ENCODE measurements at regions not wholly inside any gene's neighbourhood (a gene's known extent, or its start where the extent isn't known, plus 50 kb on each side); places are given as distances from the start of the nearest gene placed in this dataset.

DNA sequence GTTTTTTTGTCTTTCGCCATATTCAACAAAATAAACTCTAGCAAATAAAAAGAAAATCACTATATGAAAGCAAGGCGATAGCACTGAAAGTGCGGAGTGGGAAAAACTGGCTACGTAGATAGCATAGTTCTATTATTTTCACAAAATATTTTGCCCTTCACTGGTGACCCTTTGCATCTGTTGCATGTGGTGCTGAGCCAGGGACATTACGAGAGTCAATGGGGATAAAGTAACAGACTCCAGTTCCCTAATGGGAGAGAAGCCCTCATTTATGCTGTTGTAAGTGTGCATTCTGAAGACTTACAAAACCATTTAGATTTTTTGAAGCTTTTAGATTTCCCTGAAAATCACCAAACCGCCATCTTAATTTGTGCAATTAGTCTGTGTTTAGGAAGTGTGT is 501.6 kb downstream of the PPARGC1A start:
- H3K9ac ChIP-seq (ENCODE audit: insufficient read depth, low read length), result no peak overlapping the region
- no peak overlapping the region for H3K27ac ChIP-seq (ENCODE audit: insufficient read depth, low read length)
- no peaks in the 10 kb centered on the region for H3K79me2 ChIP-seq (ENCODE audit: control insufficient read depth, insufficient read depth, low read length)
- H3K4me3 ChIP-seq (replicated peaks in 1 of 4; ENCODE audit: control extremely low read depth in 1 of 4, insufficient read depth in 1 of 4, low read depth in 3 of 4, low read length in 4 of 4), result no peak overlapping the region
- H4K20me1 ChIP-seq (ENCODE audit: control insufficient read depth, extremely low read depth, insufficient read depth, low read length), result no peaks in the 10 kb centered on the region
- H3K9me3 ChIP-seq (ENCODE audit: control insufficient read depth, insufficient read depth, low read depth, low read length), result no peaks in the 10 kb centered on the region
- TF ChIP-seq, protein P1, sequence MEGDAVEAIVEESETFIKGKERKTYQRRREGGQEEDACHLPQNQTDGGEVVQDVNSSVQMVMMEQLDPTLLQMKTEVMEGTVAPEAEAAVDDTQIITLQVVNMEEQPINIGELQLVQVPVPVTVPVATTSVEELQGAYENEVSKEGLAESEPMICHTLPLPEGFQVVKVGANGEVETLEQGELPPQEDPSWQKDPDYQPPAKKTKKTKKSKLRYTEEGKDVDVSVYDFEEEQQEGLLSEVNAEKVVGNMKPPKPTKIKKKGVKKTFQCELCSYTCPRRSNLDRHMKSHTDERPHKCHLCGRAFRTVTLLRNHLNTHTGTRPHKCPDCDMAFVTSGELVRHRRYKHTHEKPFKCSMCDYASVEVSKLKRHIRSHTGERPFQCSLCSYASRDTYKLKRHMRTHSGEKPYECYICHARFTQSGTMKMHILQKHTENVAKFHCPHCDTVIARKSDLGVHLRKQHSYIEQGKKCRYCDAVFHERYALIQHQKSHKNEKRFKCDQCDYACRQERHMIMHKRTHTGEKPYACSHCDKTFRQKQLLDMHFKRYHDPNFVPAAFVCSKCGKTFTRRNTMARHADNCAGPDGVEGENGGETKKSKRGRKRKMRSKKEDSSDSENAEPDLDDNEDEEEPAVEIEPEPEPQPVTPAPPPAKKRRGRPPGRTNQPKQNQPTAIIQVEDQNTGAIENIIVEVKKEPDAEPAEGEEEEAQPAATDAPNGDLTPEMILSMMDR (conservative IDR thresholded peaks at IDR 0.05 in 1 of 2, IDR thresholded peaks at IDR 0.05 in 1 of 2; ENCODE audit: low read depth in 1 of 2, low read length in 2 of 2), result no peak
- no peak for TF ChIP-seq EZH2 (IDR thresholded peaks at IDR 0.05; ENCODE audit: low read length, missing control alignments)
- H3K4me1 ChIP-seq (ENCODE audit: control insufficient read depth, extremely low read depth, insufficient read depth, low read length), result no peaks in the 10 kb centered on the region
- H3K4me2 ChIP-seq (ENCODE audit: extremely low read depth, insufficient read depth, low read length), result no peak overlapping the region
- no peak for DNase-seq (ENCODE audit: low read depth in 2 of 2)
- no peaks in the 10 kb centered on the region for H3K27me3 ChIP-seq (ENCODE audit: control insufficient read depth, insufficient read depth, low read length)
- no peaks in the 10 kb centered on the region for H3K36me3 ChIP-seq (ENCODE audit: control insufficient read depth, insufficient read depth, low read length)
- H2AFZ ChIP-seq (ENCODE audit: low read length), result no peak overlapping the region

DNA sequence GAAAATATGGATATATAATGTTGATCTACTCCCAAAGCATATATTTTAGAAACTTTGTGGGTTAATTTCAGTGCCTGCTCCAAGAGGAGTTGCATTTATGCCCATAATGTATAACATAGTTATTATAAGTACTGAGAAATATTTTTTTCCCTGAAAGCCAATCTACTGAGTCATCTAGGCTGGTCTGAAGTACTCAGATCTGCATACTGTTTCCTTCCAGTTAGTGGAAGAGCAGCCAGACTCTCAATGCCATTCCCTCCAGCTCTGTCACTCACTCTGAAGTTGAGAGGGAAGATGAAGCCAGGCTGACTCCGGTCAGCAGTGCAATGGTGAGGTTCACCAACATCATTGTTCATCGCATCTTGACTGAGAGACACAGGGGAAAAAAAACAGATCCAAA is 505.1 kb downstream of the PPARGC1A start:
- no peak overlapping the region for H3K4me3 ChIP-seq (replicated peaks in 1 of 4; ENCODE audit: control extremely low read depth in 1 of 4, insufficient read depth in 1 of 4, low read depth in 3 of 4, low read length in 4 of 4)
- H3K4me2 ChIP-seq (ENCODE audit: extremely low read depth, insufficient read depth, low read length), result no peak overlapping the region
- no peaks in the 10 kb centered on the region for H3K9me3 ChIP-seq (ENCODE audit: control insufficient read depth, insufficient read depth, low read depth, low read length)
- H4K20me1 ChIP-seq (ENCODE audit: control insufficient read depth, extremely low read depth, insufficient read depth, low read length), result no peaks in the 10 kb centered on the region
- H3K9ac ChIP-seq (ENCODE audit: insufficient read depth, low read length), result no peak overlapping the region
- H3K27me3 ChIP-seq (ENCODE audit: control insufficient read depth, insufficient read depth, low read length), result no peaks in the 10 kb centered on the region
- H2AFZ ChIP-seq (ENCODE audit: low read length), result no peak overlapping the region
- H3K27ac ChIP-seq (ENCODE audit: insufficient read depth, low read length), result no peak overlapping the region
- no peaks in the 10 kb centered on the region for H3K79me2 ChIP-seq (ENCODE audit: control insufficient read depth, insufficient read depth, low read length)
- TF ChIP-seq, protein P1 (conservative IDR thresholded peaks at IDR 0.05 in 1 of 2, IDR thresholded peaks at IDR 0.05 in 1 of 2; ENCODE audit: low read depth in 1 of 2, low read length in 2 of 2), result no peak
- TF ChIP-seq EZH2 (IDR thresholded peaks at IDR 0.05; ENCODE audit: low read length, missing control alignments), result no peak
- peak; percentile 35 to 77 for DNase-seq (ENCODE audit: low read depth in 2 of 2)
- no peaks in the 10 kb centered on the region for H3K36me3 ChIP-seq (ENCODE audit: control insufficient read depth, insufficient read depth, low read length)
- no peaks in the 10 kb centered on the region for H3K4me1 ChIP-seq (ENCODE audit: control insufficient read depth, extremely low read depth, insufficient read depth, low read length)

DNA sequence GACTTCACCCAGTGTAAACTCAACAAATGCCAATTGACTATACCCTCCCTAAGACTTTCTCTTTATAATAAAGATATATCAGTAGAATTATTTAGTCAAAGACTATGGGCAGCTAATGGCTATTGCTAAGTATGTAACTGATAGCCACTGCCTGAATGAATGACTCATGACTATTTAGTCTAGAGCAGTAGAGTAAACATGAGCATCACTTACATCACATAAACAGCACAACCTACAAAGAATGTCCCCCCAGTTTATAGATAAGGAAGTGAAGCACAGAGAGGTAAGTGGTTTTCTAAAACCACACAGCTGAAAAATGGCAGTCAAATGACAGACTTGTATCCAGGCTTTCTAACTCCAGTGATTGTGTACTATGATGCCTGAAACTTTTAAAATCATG is 507.0 kb downstream of the PPARGC1A start:
- Histone ChIP-seq H3K4me2 (ENCODE audit: extremely low read depth, insufficient read depth, low read length) (no peak overlapping the region), H3K27me3 (ENCODE audit: control insufficient read depth, insufficient read depth, low read length) (no peaks in the 10 kb centered on the region), H3K4me3 (replicated peaks in 1 of 4; ENCODE audit: control extremely low read depth in 1 of 4, insufficient read depth in 1 of 4, low read depth in 3 of 4, low read length in 4 of 4) (no peak overlapping the region), H3K4me1 (ENCODE audit: control insufficient read depth, extremely low read depth, insufficient read depth, low read length) (no peaks in the 10 kb centered on the region), H2AFZ (ENCODE audit: low read length) (no peak overlapping the region), H3K79me2 (ENCODE audit: control insufficient read depth, insufficient read depth, low read length) (no peaks in the 10 kb centered on the region), H4K20me1 (ENCODE audit: control insufficient read depth, extremely low read depth, insufficient read depth, low read length) (no peaks in the 10 kb centered on the region), H3K9me3 (ENCODE audit: control insufficient read depth, insufficient read depth, low read depth, low read length) (no peaks in the 10 kb centered on the region), H3K9ac (ENCODE audit: insufficient read depth, low read length) (no peak overlapping the region), H3K27ac (ENCODE audit: insufficient read depth, low read length) (no peak overlapping the region), H3K36me3 (ENCODE audit: control insufficient read depth, insufficient read depth, low read length) (no peaks in the 10 kb centered on the region)
- TF ChIP-seq EZH2 (IDR thresholded peaks at IDR 0.05; ENCODE audit: low read length, missing control alignments), result no peak
- TF ChIP-seq, protein P1 (conservative IDR thresholded peaks at IDR 0.05 in 1 of 2, IDR thresholded peaks at IDR 0.05 in 1 of 2; ENCODE audit: low read depth in 1 of 2, low read length in 2 of 2), result no peak
- DNase-seq (ENCODE audit: low read depth in 2 of 2), result peak in 1 of 2 donors; percentile 81

Data from fibroblast of lung (primary cell).